ACC112 (cell line): ENCODE measurements at regions not wholly inside any gene's neighbourhood (a gene's known extent, or its start where the extent isn't known, plus 50 kb on each side); places are given as distances from the start of the nearest gene placed in this dataset.
"Not testable (repeated sequence)": the region's sequence is repeated elsewhere in the genome, so short reads cannot be mapped to it uniquely, and the experiment has no call there.

ENCODE experiments used
- H2AFZ ChIP-seq: fragments of 200-600 bp; sonication (generic); one replicate; pipeline ENCODE4 v1.6.0; 2017; ENCODE audit warnings: antibody characterized with exemption, low read length; ENCODE audit not compliant: unreplicated experiment
- H3K27ac ChIP-seq: fragments of 200-600 bp; sonication (generic); 2 replicates; pipeline ENCODE4 v1.5.1; 2014; ENCODE audit warnings: low read depth, mild to moderate bottlenecking, antibody characterized with exemption, low read length, moderate library complexity
- H3K27me3 ChIP-seq: fragments of 200-600 bp; sonication (generic); 2 replicates; pipeline ENCODE4 v1.6.1; 2014; ENCODE audit warnings: mild to moderate bottlenecking, antibody characterized with exemption, low read length, moderate library complexity, mixed read lengths; ENCODE audit not compliant: insufficient read depth
- H3K36me3 ChIP-seq: fragments of 200-600 bp; sonication (generic); 2 replicates; pipeline ENCODE4 v1.6.1; 2016; ENCODE audit warnings: mild to moderate bottlenecking, antibody characterized with exemption, low read length, moderate library complexity, mixed read lengths; ENCODE audit not compliant: insufficient read depth
- H3K4me1 ChIP-seq: fragments of 200-600 bp; sonication (generic); one replicate; pipeline ENCODE4 v1.6.1; 2016; ENCODE audit warnings: low read length, mixed read lengths; ENCODE audit not compliant: insufficient read depth, unreplicated experiment, control insufficient read depth
- H3K4me3 ChIP-seq: fragments of 200-600 bp; sonication (generic); 2 replicates; pipeline ENCODE4 v1.5.1; 2014; ENCODE audit warnings: mild to moderate bottlenecking, low read depth, low read length
- H3K79me2 ChIP-seq: fragments of 200-600 bp; sonication (generic); one replicate; pipeline ENCODE4 v1.6.0; 2016; ENCODE audit warnings: low read length; ENCODE audit not compliant: control insufficient read depth, unreplicated experiment, insufficient read depth

GRCh38 chr2:185472574-185472973 is 266.0 kb upstream of the FSIP2 start:
- Histone ChIP-seq H3K4me3 (no peak overlapping the region), H3K27me3 (no peaks in the 10 kb centered on the region), H3K36me3 (no peaks in the 10 kb centered on the region), H3K27ac (no peak overlapping the region), H3K4me1 (no peaks in the 10 kb centered on the region), H2AFZ (no peak overlapping the region), H3K79me2 (no peaks in the 10 kb centered on the region)

GRCh38 chr2:185473838-185474237 is 264.8 kb upstream of the FSIP2 start:
- H3K4me1 ChIP-seq = no peaks in the 10 kb centered on the region

GRCh38 chr2:185475914-185476313 is 262.7 kb upstream of the FSIP2 start:
- H3K4me1 ChIP-seq = no peaks in the 10 kb centered on the region
- H3K79me2 ChIP-seq = no peaks in the 10 kb centered on the region
- no peak overlapping the region for H3K4me3 ChIP-seq
- H3K27me3 ChIP-seq = no peaks in the 10 kb centered on the region
- no peak overlapping the region for H2AFZ ChIP-seq
- no peak overlapping the region for H3K27ac ChIP-seq
- no peaks in the 10 kb centered on the region for H3K36me3 ChIP-seq

More at GRCh38 chr2:185473838-185474237, 264.8 kb upstream of the FSIP2 start:
- Histone ChIP-seq H3K4me3 (no peak overlapping the region), H3K27me3 (no peaks in the 10 kb centered on the region), H2AFZ (no peak overlapping the region), H3K79me2 (no peaks in the 10 kb centered on the region), H3K27ac (no peak overlapping the region), H3K36me3 (no peaks in the 10 kb centered on the region)

GRCh38 chr2:185477452-185477851 is 261.2 kb upstream of the FSIP2 start:
- Histone ChIP-seq H3K4me3 (no peak overlapping the region), H3K4me1 (no peaks in the 10 kb centered on the region), H3K27ac (no peak overlapping the region), H3K79me2 (no peaks in the 10 kb centered on the region), H3K36me3 (no peaks in the 10 kb centered on the region), H2AFZ (no peak overlapping the region), H3K27me3 (no peaks in the 10 kb centered on the region)

GRCh38 chr2:185484602-185485001 is 254.0 kb upstream of the FSIP2 start:
- Histone ChIP-seq H3K27ac (no peak overlapping the region), H3K4me3 (no peak overlapping the region), H3K36me3 (no peaks in the 10 kb centered on the region), H3K79me2 (no peaks in the 10 kb centered on the region), H2AFZ (no peak overlapping the region), H3K4me1 (no peaks in the 10 kb centered on the region), H3K27me3 (no peaks in the 10 kb centered on the region)

DNA sequence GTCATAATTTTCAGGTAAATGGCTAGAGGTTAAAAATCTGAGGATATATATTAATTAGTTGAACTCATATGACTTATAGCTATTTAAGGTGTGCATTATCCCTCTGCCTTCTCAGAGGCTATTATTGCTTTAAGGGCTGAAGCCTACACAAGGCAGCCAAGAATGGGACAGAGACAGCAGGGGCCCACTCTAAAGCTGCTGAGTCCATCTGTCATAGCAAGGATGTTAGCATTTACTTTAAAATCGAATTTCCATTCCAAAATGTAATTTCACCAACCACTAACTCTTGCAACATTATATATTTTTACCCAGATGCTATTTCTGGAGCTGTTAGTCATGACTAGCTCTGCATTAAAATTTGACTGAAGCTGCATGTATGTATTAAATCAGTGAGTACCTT is 236.3 kb upstream of the FSIP2 start:
- Histone ChIP-seq H3K4me3 (no peak overlapping the region), H3K27ac (no peak overlapping the region), H3K79me2 (no peaks in the 10 kb centered on the region), H3K27me3 (no peaks in the 10 kb centered on the region), H2AFZ (no peak overlapping the region), H3K36me3 (no peaks in the 10 kb centered on the region), H3K4me1 (no peaks in the 10 kb centered on the region)

- H3K36me3 ChIP-seq = no peaks in the 10 kb centered on the region
- no peak overlapping the region for H3K27ac ChIP-seq
- H3K4me3 ChIP-seq = no peak overlapping the region
- no peaks in the 10 kb centered on the region for H3K4me1 ChIP-seq
- no peak overlapping the region for H2AFZ ChIP-seq
- no peaks in the 10 kb centered on the region for H3K79me2 ChIP-seq
- no peaks in the 10 kb centered on the region for H3K27me3 ChIP-seq
Observed at GRCh38 chr2:185507719-185508118, 230.9 kb upstream of the FSIP2 start.

GRCh38 chr2:185510060-185510459 is 228.5 kb upstream of the FSIP2 start:
- H2AFZ ChIP-seq = no peak overlapping the region
- no peaks in the 10 kb centered on the region for H3K4me1 ChIP-seq

GRCh38 chr2:185511925-185512324 is 226.7 kb upstream of the FSIP2 start:
- H3K79me2 ChIP-seq = no peaks in the 10 kb centered on the region
- no peaks in the 10 kb centered on the region for H3K4me1 ChIP-seq
- H3K27me3 ChIP-seq = no peaks in the 10 kb centered on the region
- no peak overlapping the region for H2AFZ ChIP-seq
- no peak overlapping the region for H3K4me3 ChIP-seq
- no peak overlapping the region for H3K27ac ChIP-seq
- H3K36me3 ChIP-seq = no peaks in the 10 kb centered on the region

More at GRCh38 chr2:185510060-185510459, 228.5 kb upstream of the FSIP2 start:
- no peaks in the 10 kb centered on the region for H3K27me3 ChIP-seq
- H3K27ac ChIP-seq = no peak overlapping the region
- H3K79me2 ChIP-seq = no peaks in the 10 kb centered on the region
- no peaks in the 10 kb centered on the region for H3K36me3 ChIP-seq
- no peak overlapping the region for H3K4me3 ChIP-seq

GRCh38 chr2:185522472-185522871 is 216.1 kb upstream of the FSIP2 start:
- no peak overlapping the region for H2AFZ ChIP-seq
- H3K79me2 ChIP-seq = no peaks in the 10 kb centered on the region
- no peak overlapping the region for H3K4me3 ChIP-seq
- H3K27me3 ChIP-seq = no peaks in the 10 kb centered on the region
- H3K36me3 ChIP-seq = no peaks in the 10 kb centered on the region
- H3K27ac ChIP-seq = no peak overlapping the region
- no peaks in the 10 kb centered on the region for H3K4me1 ChIP-seq

DNA sequence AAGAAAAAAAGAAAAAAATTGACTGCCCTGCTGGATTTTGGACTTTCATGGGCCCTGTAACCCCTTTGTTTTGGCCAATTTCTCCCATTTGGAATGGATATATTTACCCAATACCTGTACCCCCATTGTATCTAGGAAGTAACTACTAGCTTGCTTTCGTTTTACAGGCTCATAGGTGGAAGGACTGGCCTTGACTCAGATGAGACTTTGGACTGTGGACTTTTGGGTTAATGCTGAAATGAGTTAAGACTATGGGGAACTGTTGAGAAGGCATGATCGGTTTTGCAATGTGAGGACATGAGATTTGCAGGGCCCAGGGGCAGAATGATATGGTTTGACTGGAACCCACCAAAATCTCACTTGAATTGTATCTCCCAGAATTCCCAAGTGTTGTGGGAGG is 214.4 kb upstream of the FSIP2 start:
- H3K27me3 ChIP-seq, H3K4me3 ChIP-seq, H3K36me3 ChIP-seq, H3K4me1 ChIP-seq, H2AFZ ChIP-seq, H3K79me2 ChIP-seq, H3K27ac ChIP-seq: not testable (repeated sequence)
